Caco-2 (cell line): ENCODE measurements at regions not wholly inside any gene's neighbourhood (a gene's known extent, or its start where the extent isn't known, plus 50 kb on each side); places are given as distances from the start of the nearest gene placed in this dataset.
A peak's percentile ranks its signal among the peaks of the same experiment; 100 is the strongest.

Experiments used
- BruUV-seq: library from RNA; stranded (reverse); fragments of 400-500 nt; replicated peaks from 2 replicates; lab custom pipeline; 2021; lab: Mats Ljungman, UMichigan
- CTCF ChIA-PET: fragments of 300-600 bp; sonication (Branson Sonifier 250); formaldehyde crosslinking; loops from one replicate; lab custom pipeline; 2022; ENCODE audit warnings: antibody characterized with exemption; lab: Charles Lee
- POLR2A ChIA-PET: fragments of 300-600 bp; sonication (Branson Sonifier 250); formaldehyde crosslinking; loops from one replicate; lab custom pipeline; 2022; ENCODE audit warnings: antibody characterized with exemption; lab: Charles Lee
- DNase-seq, 2 experiments: peaks; one replicate each; pipeline versions ENCODE4 v3.0.0 to v3.0.0-alpha.2; 2020 to 2022
- H3K27me3 ChIP-seq: replicated peaks from 2 replicates; pipeline ENCODE4 v1.6.0; 2011; ENCODE audit warnings: low read length; ENCODE audit not compliant: control insufficient read depth, insufficient read depth
- H3K36me3 ChIP-seq: 2 replicates; pipeline ENCODE4 v1.5.1; 2011; ENCODE audit warnings: low read length; ENCODE audit not compliant: control insufficient read depth, insufficient read depth
- H3K4me1 ChIP-seq: fragments of 250-450 bp; sonication (Bioruptor Pico); 2 replicates; pipeline ENCODE4 v1.5.1; 2020; ENCODE audit warnings: mild to moderate bottlenecking
- H3K4me3 ChIP-seq: 2 replicates; pipeline ENCODE4 v1.5.1; 2011; ENCODE audit warnings: low read depth, mild to moderate bottlenecking, control low read depth, low read length
- H3K9me3 ChIP-seq: fragments of 250-450 bp; sonication (Bioruptor Pico); 2 replicates; pipeline ENCODE4 v1.5.1; 2020; ENCODE audit warnings: mild to moderate bottlenecking, moderate library complexity
- H3K27ac Mint-ChIP-seq: one replicate; pipeline ENCODE4 v1.8.0; 2022; ENCODE audit warnings: mixed read lengths; ENCODE audit not compliant: unreplicated experiment
- H3K27me3 Mint-ChIP-seq: one replicate; pipeline ENCODE4 v1.8.0; 2022; ENCODE audit warnings: mixed read lengths; ENCODE audit not compliant: insufficient read depth, unreplicated experiment
- H3K36me3 Mint-ChIP-seq: one replicate; pipeline ENCODE4 v1.8.0; 2022; ENCODE audit warnings: mild to moderate bottlenecking, mixed read lengths; ENCODE audit not compliant: insufficient read depth, unreplicated experiment
- H3K4me1 Mint-ChIP-seq: one replicate; pipeline ENCODE4 v1.8.0; 2022; ENCODE audit warnings: low read depth, mixed read lengths; ENCODE audit not compliant: unreplicated experiment
- H3K4me3 Mint-ChIP-seq: one replicate; pipeline ENCODE4 v1.8.0; 2022; ENCODE audit warnings: mild to moderate bottlenecking, moderate library complexity, mixed read lengths; ENCODE audit not compliant: unreplicated experiment
- H3K9me3 Mint-ChIP-seq: one replicate; pipeline ENCODE4 v1.8.0; 2022; ENCODE audit warnings: mixed read lengths; ENCODE audit not compliant: unreplicated experiment
- CTCF ChIP-seq, 2 experiments: fragments of 200-600 bp in 1 of 2; IDR thresholded peaks; 1 replicate in 1 of 2; 2 replicates in 1 of 2; pipeline versions ENCODE4 v1.5.1 to v1.8.0; 2011 to 2022; ENCODE audit warnings: antibody characterized with exemption in 1 of 2, control low read depth in 1 of 2, inconsistent platforms in 1 of 2, low read depth in 1 of 2, low read length in 1 of 2, mild to moderate bottlenecking in 1 of 2, moderate library complexity in 1 of 2; ENCODE audit not compliant: insufficient read depth in 1 of 2, severe bottlenecking in 1 of 2, unreplicated experiment in 1 of 2
- intact Hi-C: fragments of 100-400 bp; cut with micrococcal nuclease; formaldehyde crosslinking; loops from one replicate; pipeline ENCODE4 v1.10.0; 2022; ENCODE audit not compliant: unreplicated experiment

- H3K27me3 ChIP-seq = no peaks in the 10 kb centered on the region
- H3K4me1 ChIP-seq = peaks cover 33% of the 10 kb centered on the region
- no peak overlapping the region for H3K4me3 ChIP-seq
- Mint-ChIP-seq H3K4me1 (peaks cover 34% of the 10 kb centered on the region), H3K9me3 (peaks cover 12% of the 10 kb centered on the region), H3K4me3 (no peak overlapping the region), H3K36me3 (no peaks in the 10 kb centered on the region), H3K27ac (no peak overlapping the region), H3K27me3 (no peaks in the 10 kb centered on the region)
- TF ChIP-seq CTCF (IDR thresholded peaks at IDR 0.05; ENCODE audit: insufficient read depth in 1 of 2, low read depth in 1 of 2, low read length in 1 of 2, severe bottlenecking in 1 of 2, unreplicated experiment in 1 of 2) = no peak
- no peaks in the 10 kb centered on the region for H3K36me3 ChIP-seq
- no peaks in the 10 kb centered on the region for H3K9me3 ChIP-seq
- ChIA-PET CTCF (no interaction called here), POLR2A (no interaction called here)
- BruUV-seq = no TSS peak
- intact Hi-C loops = loop anchor here (1.0 kb wide), 2 partner anchors 17 to 54 kb away; no protein-coding TSS in a partner anchor
- peak; percentile 18 to 40 for DNase-seq
Observed at GRCh38 chr6:105624021-105624420, 221.1 kb upstream of the PREP start.

DNA sequence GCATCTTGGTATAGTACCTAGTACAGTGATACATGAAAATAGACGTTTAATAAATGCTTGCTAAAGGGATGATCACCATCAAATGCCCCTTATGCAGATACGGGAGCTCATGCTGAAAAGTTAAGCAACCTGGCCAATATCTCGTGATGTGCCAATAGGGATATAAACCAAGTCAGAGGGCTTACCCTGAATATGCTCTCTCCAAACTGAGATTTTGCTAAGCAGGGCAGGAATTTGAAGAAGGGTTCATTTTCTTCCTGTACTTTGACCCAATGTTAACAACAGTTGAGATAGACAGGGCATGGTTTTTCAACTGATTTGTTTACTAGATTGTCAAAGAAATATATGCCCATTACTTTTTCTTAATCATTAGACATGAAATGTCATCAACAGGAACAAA lies 219.3 kb upstream of the PREP start:
- Mint-ChIP-seq H3K27ac (no peak overlapping the region), H3K9me3 (peaks cover 12% of the 10 kb centered on the region), H3K27me3 (no peaks in the 10 kb centered on the region), H3K4me3 (no peak overlapping the region), H3K4me1 (peaks cover 34% of the 10 kb centered on the region), H3K36me3 (no peaks in the 10 kb centered on the region)
- intact Hi-C loops = loop anchor here (2.0 kb wide), 1 partner anchor 57 kb away; no protein-coding TSS in a partner anchor
- no TSS peak for BruUV-seq
- Histone ChIP-seq H3K27me3 (no peaks in the 10 kb centered on the region), H3K9me3 (no peaks in the 10 kb centered on the region), H3K36me3 (no peaks in the 10 kb centered on the region), H3K4me1 (peaks cover 33% of the 10 kb centered on the region), H3K4me3 (no peak overlapping the region)
- CTCF ChIA-PET = no interaction called here
- no peak for TF ChIP-seq CTCF (IDR thresholded peaks at IDR 0.05; ENCODE audit: insufficient read depth in 1 of 2, low read depth in 1 of 2, low read length in 1 of 2, severe bottlenecking in 1 of 2, unreplicated experiment in 1 of 2)
- no peak for DNase-seq
- POLR2A ChIA-PET = no interaction called here

GRCh38 chr6:105621564-105622175 lies 218.8 kb upstream of the PREP start:
- ChIA-PET POLR2A (no interaction called here), CTCF (no interaction called here)
- H3K27me3 ChIP-seq = no peaks in the 10 kb centered on the region
- H3K36me3 ChIP-seq = no peaks in the 10 kb centered on the region
- no peaks in the 10 kb centered on the region for H3K27me3 Mint-ChIP-seq
- no peaks in the 10 kb centered on the region for H3K36me3 Mint-ChIP-seq
- no peak for TF ChIP-seq CTCF (IDR thresholded peaks at IDR 0.05; ENCODE audit: insufficient read depth in 1 of 2, low read depth in 1 of 2, low read length in 1 of 2, severe bottlenecking in 1 of 2, unreplicated experiment in 1 of 2)
- H3K9me3 ChIP-seq = no peaks in the 10 kb centered on the region
- peaks cover 12% of the 10 kb centered on the region for H3K9me3 Mint-ChIP-seq
- no peak overlapping the region for H3K4me3 Mint-ChIP-seq
- no peak overlapping the region for H3K27ac Mint-ChIP-seq
- no TSS peak for BruUV-seq
- H3K4me1 Mint-ChIP-seq = peaks cover 34% of the 10 kb centered on the region
- intact Hi-C loops = loop anchor here (2.0 kb wide), 1 partner anchor 57 kb away; no protein-coding TSS in a partner anchor
- no peak for DNase-seq
- H3K4me1 ChIP-seq = peaks cover 33% of the 10 kb centered on the region
- H3K4me3 ChIP-seq = no peak overlapping the region
